A549 (cell line): ENCODE measurements at regions not wholly inside any gene's neighbourhood (a gene's known extent, or its start where the extent isn't known, plus 50 kb on each side); places are given as distances from the start of the nearest gene placed in this dataset.

ENCODE experiments used
- ATAC-seq, 2 experiments: fragments of 200-7000 bp in 1 of 2; fragments of >200 bp in 1 of 2; cut with Nextera tagmentation in 1 of 2; cut with Tn5 transposase in 1 of 2; 3 replicates each; pipeline versions ENCODE4 v1.8.0 to v1.9.1; 2018 to 2020; ENCODE audit warnings: mild to moderate bottlenecking in 1 of 2, moderate library complexity in 1 of 2
- CTCF ChIA-PET: fragments of 300-600 bp; sonication (Branson Sonifier 250); formaldehyde crosslinking; extraction: SDS; loops from one replicate; lab custom pipeline; 2021; ENCODE audit warnings: antibody characterized with exemption, inconsistent platforms; lab: Yijun Ruan, JAX
- POLR2A ChIA-PET: fragments of 350-600 bp; formaldehyde crosslinking; extraction: SDS; loops from one replicate; lab custom pipeline; 2021; ENCODE audit warnings: antibody characterized with exemption, inconsistent platforms; lab: Yijun Ruan, JAX
- DNase-seq, 2 experiments: peaks; one replicate each; pipeline versions ENCODE4 v3.0.0 to v3.0.0-alpha.2; 2011 to 2016; ENCODE audit warnings: low read depth in 1 of 2, low spot score in 1 of 2
- FAIRE-seq: peaks from 2 replicates; lab custom pipeline; 2011; peaks lifted over from hg19 to GRCh38; lab: Jason Lieb, UNC
- H3K27ac ChIP-seq, 2 experiments: fragments of >200 bp; sonication (Bioruptor Twin); formaldehyde crosslinking; 3 replicates each; pipeline ENCODE4 v1.5.1; 2016 to 2017
- H3K4me1 ChIP-seq: fragments of >200 bp; sonication (Bioruptor Twin); formaldehyde crosslinking; 3 replicates; pipeline ENCODE4 v1.6.1; 2016
- H3K4me2 ChIP-seq: fragments of >200 bp; sonication (Bioruptor Twin); formaldehyde crosslinking; 3 replicates; pipeline ENCODE4 v1.6.1; 2016
- H3K4me3 ChIP-seq: fragments of >200 bp; sonication (Bioruptor Twin); formaldehyde crosslinking; 3 replicates; pipeline ENCODE4 v1.5.1; 2016
- H3K9me3 ChIP-seq: fragments of >200 bp; sonication (Bioruptor Twin); formaldehyde crosslinking; 3 replicates; pipeline ENCODE4 v1.6.1; 2016
- CBX2 ChIP-seq: fragments of 200-600 bp; sonication (generic); IDR thresholded peaks from 2 replicates; pipeline ENCODE4 v1.6.1; 2016; ENCODE audit warnings: low read depth, mild to moderate bottlenecking, borderline replicate concordance
- CEBPB ChIP-seq, 2 experiments: fragments of >200 bp in 1 of 2; sonication (Bioruptor Twin) in 1 of 2; formaldehyde crosslinking in 1 of 2; IDR thresholded peaks; 2 replicates each; pipeline ENCODE4 v1.6.1; 2012 to 2016
- EHMT2 ChIP-seq: fragments of 200-600 bp; sonication (generic); IDR thresholded peaks from 2 replicates; pipeline ENCODE4 v1.6.1; 2016; ENCODE audit warnings: antibody characterized with exemption, low read depth, mild to moderate bottlenecking, moderate library complexity
- EP300 ChIP-seq, 2 experiments: fragments of >200 bp; sonication (Bioruptor Twin); formaldehyde crosslinking; IDR thresholded peaks; 2 replicates in 1 of 2; 3 replicates in 1 of 2; pipeline ENCODE4 v1.6.1; 2016 to 2017
- HEYL ChIP-seq: fragments of 250-450 bp; sonication (Bioruptor Pico); IDR thresholded peaks from 2 replicates; pipeline ENCODE4 v1.8.0; 2021; ENCODE audit warnings: mild to moderate bottlenecking, moderate library complexity
- HOXA7 ChIP-seq: fragments of 250-450 bp; sonication (Bioruptor Pico); IDR thresholded peaks from 2 replicates; pipeline ENCODE4 v1.5.0; 2020; ENCODE audit warnings: mild to moderate bottlenecking, moderate library complexity
- HOXB5 ChIP-seq: fragments of 250-450 bp; sonication (Bioruptor Pico); IDR thresholded peaks from 2 replicates; pipeline ENCODE4 v1.5.0; 2020; ENCODE audit warnings: mild to moderate bottlenecking, moderate library complexity
- JUN ChIP-seq, 2 experiments: fragments of >200 bp; sonication (Bioruptor Twin); formaldehyde crosslinking; IDR thresholded peaks; 2 replicates in 1 of 2; 3 replicates in 1 of 2; pipeline ENCODE4 v1.6.1; 2016 to 2017
- JUNB ChIP-seq: fragments of >200 bp; sonication (Bioruptor Twin); formaldehyde crosslinking; IDR thresholded peaks from 2 replicates; pipeline ENCODE4 v1.6.1; 2016
- KDM5A ChIP-seq: fragments of 200-600 bp; sonication (generic); IDR thresholded peaks from 2 replicates; pipeline ENCODE4 v1.6.1; 2016; ENCODE audit warnings: antibody characterized with exemption, mild to moderate bottlenecking
- MAFK ChIP-seq: fragments of 450-650 bp; IDR thresholded peaks from 2 replicates; pipeline ENCODE4 v1.6.1; 2014; ENCODE audit not compliant: partially characterized antibody
- NPAS2 ChIP-seq: fragments of 250-450 bp; sonication (Bioruptor Pico); IDR thresholded peaks from 2 replicates; pipeline ENCODE4 v1.8.0; 2022; ENCODE audit warnings: mild to moderate bottlenecking, moderate library complexity, borderline replicate concordance
- NR3C1 ChIP-seq: fragments of >200 bp; sonication (Bioruptor Twin); formaldehyde crosslinking; IDR thresholded peaks from 3 replicates; pipeline ENCODE4 v1.6.1; 2017
- PHF8 ChIP-seq: fragments of 200-600 bp; sonication (generic); IDR thresholded peaks from 2 replicates; pipeline ENCODE4 v1.6.1; 2016; ENCODE audit warnings: low read depth, mild to moderate bottlenecking, antibody characterized with exemption, moderate library complexity, borderline replicate concordance
- POLR2A ChIP-seq: IDR thresholded peaks from 2 replicates; pipeline ENCODE4 v1.6.1; 2012; ENCODE audit warnings: mild to moderate bottlenecking, low read length
- RAD21 ChIP-seq, 2 experiments: fragments of >200 bp in 1 of 2; sonication (Bioruptor Twin) in 1 of 2; formaldehyde crosslinking in 1 of 2; IDR thresholded peaks in 1 of 2; conservative IDR thresholded peaks in 1 of 2; 2 replicates in 1 of 2; 3 replicates in 1 of 2; pipeline ENCODE4 v1.6.1; 2012 to 2018; ENCODE audit warnings: inconsistent platforms in 1 of 2
- RCOR1 ChIP-seq: fragments of 150-350 bp; IDR thresholded peaks from 2 replicates; pipeline ENCODE4 v1.6.1; 2014; ENCODE audit warnings: antibody characterized with exemption, low read length, low read depth
- TFCP2L1 ChIP-seq: fragments of 250-450 bp; sonication (Bioruptor Pico); IDR thresholded peaks from 2 replicates; pipeline ENCODE4 v1.5.0; 2021; ENCODE audit warnings: mild to moderate bottlenecking
- ZNF302 ChIP-seq: fragments of 250-450 bp; sonication (Bioruptor Pico); IDR thresholded peaks from 2 replicates; pipeline ENCODE4 v1.9.0; 2021; ENCODE audit warnings: inconsistent platforms, mild to moderate bottlenecking, moderate library complexity
- ZSCAN20 ChIP-seq: fragments of 250-450 bp; sonication (Bioruptor Pico); IDR thresholded peaks from 2 replicates; pipeline ENCODE4 v1.8.0; 2022; ENCODE audit warnings: mild to moderate bottlenecking, moderate library complexity
- WGBS: methylation state at CpG from one replicate; pipeline ENCODE4 v1.1.6; 2017; ENCODE audit errors: missing lambda C conversion rate; 5-methylcytosine and 5-hydroxymethylcytosine counted together
- TF ChIP-seq, protein P1 (sequence below): fragments of 200-600 bp; sonication (generic); IDR thresholded peaks from 2 replicates; pipeline ENCODE4 v1.6.1; 2016; ENCODE audit warnings: antibody characterized with exemption, mild to moderate bottlenecking, moderate library complexity
- TF ChIP-seq, protein P2 (sequence below): IDR thresholded peaks from 2 replicates; pipeline ENCODE4 v1.6.1; 2012
- TF ChIP-seq, protein P3 (sequence below): fragments of 250-450 bp; sonication (Bioruptor Pico); IDR thresholded peaks from 2 replicates; pipeline ENCODE4 v1.5.0; 2020; ENCODE audit warnings: low read depth, mild to moderate bottlenecking, moderate library complexity
- TF ChIP-seq, protein P4 (sequence below): IDR thresholded peaks from 2 replicates; pipeline ENCODE4 v1.6.1; 2012

DNA sequence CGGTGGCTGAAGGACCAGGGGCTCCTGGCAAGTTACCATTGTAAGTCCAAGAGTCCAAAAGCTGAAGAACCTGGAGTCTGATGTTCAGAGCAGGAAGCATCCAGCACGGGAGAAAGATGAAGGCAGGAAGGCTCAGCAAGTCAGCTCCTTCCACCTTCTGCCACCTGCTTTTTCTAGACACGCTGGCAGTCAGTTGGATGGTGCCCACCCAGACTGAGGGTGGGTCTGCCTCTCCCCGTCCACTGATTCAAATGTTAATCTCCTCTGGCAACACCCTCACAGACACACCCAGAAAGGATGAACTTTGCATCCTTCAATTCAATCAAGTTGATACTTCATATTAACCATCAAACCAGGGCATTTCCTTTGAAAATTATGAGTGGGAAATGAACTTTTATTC, 1272.4 kb upstream of the TMEM132C start:
- FAIRE-seq (no peak), ATAC-seq (no peak), DNase-seq (no peak)
- Histone ChIP-seq H3K27ac (no peak overlapping the region), H3K4me3 (no peak overlapping the region), H3K4me2 (no peak overlapping the region), H3K4me1 (no peaks in the 10 kb centered on the region), H3K9me3 (no peaks in the 10 kb centered on the region)
- 14% methylated on average over 4 of the region's 4 CpGs for WGBS
- CTCF ChIA-PET = interaction anchor here (1.0 kb wide), 1 partner anchor 115 kb away, joined by 3 read pairs; no protein-coding TSS in a partner anchor
- POLR2A ChIA-PET = no interaction called here
- TF ChIP-seq HOXB5 (CRISPR knock-in tag) (no peak), ZNF302 (CRISPR knock-in tag) (no peak), NPAS2 (CRISPR knock-in tag) (no peak), JUN (IDR thresholded peaks at IDR 0.05) (no peak), PHF8 (no peak), ZSCAN20 (no peak), CBX2 (no peak), MAFK (no peak), POLR2A (no peak), NR3C1 (no peak), RAD21 (conservative IDR thresholded peaks at IDR 0.05 in 1 of 2, IDR thresholded peaks at IDR 0.05 in 1 of 2) (no peak), TFCP2L1 (CRISPR knock-in tag) (no peak), HOXA7 (CRISPR knock-in tag) (no peak), EHMT2 (no peak)
- TF ChIP-seq, protein P1, sequence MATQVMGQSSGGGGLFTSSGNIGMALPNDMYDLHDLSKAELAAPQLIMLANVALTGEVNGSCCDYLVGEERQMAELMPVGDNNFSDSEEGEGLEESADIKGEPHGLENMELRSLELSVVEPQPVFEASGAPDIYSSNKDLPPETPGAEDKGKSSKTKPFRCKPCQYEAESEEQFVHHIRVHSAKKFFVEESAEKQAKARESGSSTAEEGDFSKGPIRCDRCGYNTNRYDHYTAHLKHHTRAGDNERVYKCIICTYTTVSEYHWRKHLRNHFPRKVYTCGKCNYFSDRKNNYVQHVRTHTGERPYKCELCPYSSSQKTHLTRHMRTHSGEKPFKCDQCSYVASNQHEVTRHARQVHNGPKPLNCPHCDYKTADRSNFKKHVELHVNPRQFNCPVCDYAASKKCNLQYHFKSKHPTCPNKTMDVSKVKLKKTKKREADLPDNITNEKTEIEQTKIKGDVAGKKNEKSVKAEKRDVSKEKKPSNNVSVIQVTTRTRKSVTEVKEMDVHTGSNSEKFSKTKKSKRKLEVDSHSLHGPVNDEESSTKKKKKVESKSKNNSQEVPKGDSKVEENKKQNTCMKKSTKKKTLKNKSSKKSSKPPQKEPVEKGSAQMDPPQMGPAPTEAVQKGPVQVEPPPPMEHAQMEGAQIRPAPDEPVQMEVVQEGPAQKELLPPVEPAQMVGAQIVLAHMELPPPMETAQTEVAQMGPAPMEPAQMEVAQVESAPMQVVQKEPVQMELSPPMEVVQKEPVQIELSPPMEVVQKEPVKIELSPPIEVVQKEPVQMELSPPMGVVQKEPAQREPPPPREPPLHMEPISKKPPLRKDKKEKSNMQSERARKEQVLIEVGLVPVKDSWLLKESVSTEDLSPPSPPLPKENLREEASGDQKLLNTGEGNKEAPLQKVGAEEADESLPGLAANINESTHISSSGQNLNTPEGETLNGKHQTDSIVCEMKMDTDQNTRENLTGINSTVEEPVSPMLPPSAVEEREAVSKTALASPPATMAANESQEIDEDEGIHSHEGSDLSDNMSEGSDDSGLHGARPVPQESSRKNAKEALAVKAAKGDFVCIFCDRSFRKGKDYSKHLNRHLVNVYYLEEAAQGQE = no peak

DNA sequence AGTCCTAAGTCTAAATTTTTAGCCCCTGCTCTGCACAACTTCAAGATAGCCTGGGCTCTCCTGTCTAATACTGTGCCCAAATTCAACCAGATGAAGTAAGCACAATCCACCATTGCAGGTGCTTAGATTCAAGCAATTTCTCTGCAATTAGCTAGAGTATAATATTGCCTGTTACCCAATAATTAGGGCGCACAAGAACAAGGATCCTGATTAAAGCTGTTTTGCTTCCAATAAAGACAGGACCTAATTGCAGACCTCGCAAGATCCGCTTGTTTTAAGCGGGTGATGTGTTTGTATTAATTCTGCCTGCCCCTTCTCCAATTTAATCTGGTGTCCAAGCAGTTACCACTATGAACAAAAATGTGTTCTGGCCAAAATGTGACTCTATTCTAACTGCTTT, 1268.9 kb upstream of the TMEM132C start:
- no peak overlapping the region for H3K4me2 ChIP-seq
- DNase-seq (no peak), ATAC-seq (no peak), FAIRE-seq (no peak)
- H3K4me3 ChIP-seq = no peak overlapping the region
- TF ChIP-seq RCOR1 = no peak
- H3K4me1 ChIP-seq = no peaks in the 10 kb centered on the region
- POLR2A ChIA-PET = no interaction called here
- H3K27ac ChIP-seq = no peak overlapping the region
- no peaks in the 10 kb centered on the region for H3K9me3 ChIP-seq
- 52% methylated on average over 4 of the region's 4 CpGs for WGBS
- CTCF ChIA-PET = no interaction called here

DNA sequence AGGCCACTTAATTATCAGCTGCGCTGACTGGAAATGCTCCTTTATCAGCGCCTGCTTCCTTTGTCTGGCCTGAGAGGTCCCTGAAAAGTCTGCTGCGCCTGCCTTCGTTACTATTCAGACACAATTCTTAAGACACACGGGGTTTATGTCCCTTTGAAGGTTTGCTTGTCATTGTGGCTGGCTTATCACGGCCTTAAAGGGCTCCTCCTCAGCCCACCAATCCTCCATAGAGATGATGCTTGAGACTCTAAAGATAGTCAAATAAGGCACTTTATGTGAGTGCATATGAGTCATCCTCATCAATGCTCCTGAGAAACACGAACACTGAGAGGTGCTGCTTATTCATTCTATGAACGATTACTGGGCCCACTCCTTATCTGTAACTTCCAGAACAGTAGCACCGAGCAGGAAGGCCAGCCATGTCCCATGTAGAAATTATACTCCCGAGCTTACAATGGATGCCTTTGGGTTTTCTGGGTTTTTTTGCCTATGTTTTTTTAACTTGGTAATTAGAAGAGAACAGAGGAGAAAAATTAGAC, 1268.2 kb upstream of the TMEM132C start:
- ATAC-seq = no peak
- Histone ChIP-seq H3K4me3 (no peak overlapping the region), H3K9me3 (no peaks in the 10 kb centered on the region), H3K27ac (no peak overlapping the region), H3K4me1 (no peaks in the 10 kb centered on the region), H3K4me2 (no peak overlapping the region)
- whole genome bisulfite sequencing = 42% methylated on average over 10 of the region's 10 CpGs
- ChIA-PET CTCF (no interaction called here), POLR2A (no interaction called here)
- FAIRE-seq = no peak
- DNase-seq = no peak
- TF ChIP-seq, protein P2, sequence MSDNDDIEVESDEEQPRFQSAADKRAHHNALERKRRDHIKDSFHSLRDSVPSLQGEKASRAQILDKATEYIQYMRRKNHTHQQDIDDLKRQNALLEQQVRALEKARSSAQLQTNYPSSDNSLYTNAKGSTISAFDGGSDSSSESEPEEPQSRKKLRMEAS = no peak
- TF ChIP-seq CEBPB (IDR thresholded peaks at IDR 0.05) = no peak
- TF ChIP-seq, protein P3, sequence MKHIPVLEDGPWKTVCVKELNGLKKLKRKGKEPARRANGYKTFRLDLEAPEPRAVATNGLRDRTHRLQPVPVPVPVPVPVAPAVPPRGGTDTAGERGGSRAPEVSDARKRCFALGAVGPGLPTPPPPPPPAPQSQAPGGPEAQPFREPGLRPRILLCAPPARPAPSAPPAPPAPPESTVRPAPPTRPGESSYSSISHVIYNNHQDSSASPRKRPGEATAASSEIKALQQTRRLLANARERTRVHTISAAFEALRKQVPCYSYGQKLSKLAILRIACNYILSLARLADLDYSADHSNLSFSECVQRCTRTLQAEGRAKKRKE (CRISPR knock-in tag) = no peak
- TF ChIP-seq HOXA7 (CRISPR knock-in tag) = no peak
- TF ChIP-seq, protein P4, sequence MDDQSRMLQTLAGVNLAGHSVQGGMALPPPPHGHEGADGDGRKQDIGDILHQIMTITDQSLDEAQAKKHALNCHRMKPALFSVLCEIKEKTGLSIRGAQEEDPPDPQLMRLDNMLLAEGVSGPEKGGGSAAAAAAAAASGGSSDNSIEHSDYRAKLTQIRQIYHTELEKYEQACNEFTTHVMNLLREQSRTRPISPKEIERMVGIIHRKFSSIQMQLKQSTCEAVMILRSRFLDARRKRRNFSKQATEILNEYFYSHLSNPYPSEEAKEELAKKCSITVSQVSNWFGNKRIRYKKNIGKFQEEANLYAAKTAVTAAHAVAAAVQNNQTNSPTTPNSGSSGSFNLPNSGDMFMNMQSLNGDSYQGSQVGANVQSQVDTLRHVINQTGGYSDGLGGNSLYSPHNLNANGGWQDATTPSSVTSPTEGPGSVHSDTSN = no peak
- no peak for TF ChIP-seq JUNB
- TF ChIP-seq POLR2A = no peak
- TF ChIP-seq NR3C1 = no peak
- no peak for TF ChIP-seq EP300 (IDR thresholded peaks at IDR 0.05)
- TF ChIP-seq KDM5A = no peak
- TF ChIP-seq HEYL (CRISPR knock-in tag) = no peak
- TF ChIP-seq, protein P1 = no peak
- no peak for TF ChIP-seq ZNF302 (CRISPR knock-in tag)
